HL-60 (cell line): ENCODE measurements at regions not wholly inside any gene's neighbourhood (a gene's known extent, or its start where the extent isn't known, plus 50 kb on each side); places are given as distances from the start of the nearest gene placed in this dataset.

Experiments used
- CTCF ChIP-seq: IDR thresholded peaks from one replicate; pipeline ENCODE4 v1.5.1; 2011; ENCODE audit warnings: low read length, control low read depth, inconsistent platforms; ENCODE audit not compliant: insufficient read depth
- POLR2AphosphoS5 ChIP-seq: IDR thresholded peaks from 2 replicates; pipeline ENCODE4 v1.6.1; 2012; ENCODE audit warnings: low read depth

DNA sequence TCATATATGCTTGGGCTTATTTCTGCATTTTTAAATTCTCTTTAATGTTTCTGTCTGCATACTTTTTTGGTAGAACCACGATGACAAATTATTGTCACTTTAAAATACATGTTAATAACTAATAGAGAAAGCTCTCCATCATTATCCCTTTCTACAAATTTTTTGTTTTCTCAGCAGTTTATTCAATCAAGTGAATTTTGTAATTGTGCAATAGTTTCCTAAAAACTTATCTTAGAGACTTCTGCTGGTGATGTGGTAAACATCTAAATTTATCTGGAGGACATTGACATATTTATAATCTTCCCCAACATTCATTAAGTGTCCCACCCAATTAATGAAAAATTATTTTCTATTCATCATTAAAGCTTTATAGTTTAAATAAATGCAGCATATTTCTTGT lies 215.3 kb downstream of the MEX3B start:
- TF ChIP-seq CTCF: no peak
- no peak for TF ChIP-seq POLR2AphosphoS5
